HG03045 (cell line): ENCODE measurements at regions not wholly inside any gene's neighbourhood (a gene's known extent, or its start where the extent isn't known, plus 50 kb on each side); places are given as distances from the start of the nearest gene placed in this dataset.

ENCODE experiments used
- ATAC-seq: cut with Tn5 transposase; IDR thresholded peaks from one replicate; pipeline ENCODE4 v1.9.1; 2021; ENCODE audit warnings: mild to moderate bottlenecking, moderate library complexity; ENCODE audit not compliant: unreplicated experiment

- ATAC-seq = no peak
Measured at GRCh38 chr2:71939588-71940535, 207.8 kb downstream of the CYP26B1 start.

- no peak for ATAC-seq
Measured at GRCh38 chr2:71938659-71939587, 208.7 kb downstream of the CYP26B1 start.

GRCh38 chr2:71938108-71938507 lies 209.6 kb downstream of the CYP26B1 start:
- ATAC-seq = no peak

- no peak for ATAC-seq
Measured at GRCh38 chr2:71937396-71937795, 210.3 kb downstream of the CYP26B1 start.

- no peak for ATAC-seq
Measured at GRCh38 chr2:71936076-71937030, 211.3 kb downstream of the CYP26B1 start.

- ATAC-seq = no peak
Measured at GRCh38 chr2:71935262-71935848, 212.3 kb downstream of the CYP26B1 start.

GRCh38 chr2:71934595-71935261 lies 212.9 kb downstream of the CYP26B1 start:
- ATAC-seq = no peak

GRCh38 chr2:71934320-71934593 lies 213.4 kb downstream of the CYP26B1 start:
- no peak for ATAC-seq

- ATAC-seq = no peak
Measured at GRCh38 chr2:71933467-71934319, 214.0 kb downstream of the CYP26B1 start.

- no peak for ATAC-seq
Measured at GRCh38 chr2:71932780-71933466, 214.7 kb downstream of the CYP26B1 start.

- no peak for ATAC-seq
Measured at GRCh38 chr2:71932037-71932779, 215.5 kb downstream of the CYP26B1 start.

- no peak for ATAC-seq
Measured at GRCh38 chr2:71930049-71930681, 217.5 kb downstream of the CYP26B1 start.

- no peak for ATAC-seq
Measured at GRCh38 chr2:71929482-71929772, 218.2 kb downstream of the CYP26B1 start.

- no peak for ATAC-seq
Measured at GRCh38 chr2:71928734-71929481, 218.8 kb downstream of the CYP26B1 start.

GRCh38 chr2:71927757-71928715 lies 219.6 kb downstream of the CYP26B1 start:
- ATAC-seq = no peak
